Spinal cord (tissue), 9 donors: ENCODE measurements at regions not wholly inside any gene's neighbourhood (a gene's known extent, or its start where the extent isn't known, plus 50 kb on each side); places are given as distances from the start of the nearest gene placed in this dataset.
A peak's percentile ranks its signal among the peaks of the same experiment; 100 is the strongest.
"Not testable (repeated sequence)": the region's sequence is repeated elsewhere in the genome, so short reads cannot be mapped to it uniquely, and the experiment has no call there.

Experiments
- DNase-seq, 6 donors: peaks; one replicate each; pipeline versions ENCODE4 v3.0.0 to v3.0.0-alpha.2; 2013 to 2015; ENCODE audit warnings: low spot score in 6 of 6, low read depth in 4 of 6
- H3K27ac ChIP-seq: one replicate; pipeline ENCODE4 v1.5.1; 2013; ENCODE audit warnings: low read depth, low read length, control low read depth
- H3K27me3 ChIP-seq: one replicate; pipeline ENCODE4 v1.6.1; 2013; ENCODE audit warnings: low read length; ENCODE audit not compliant: control insufficient read depth, insufficient read depth
- H3K36me3 ChIP-seq: one replicate; pipeline ENCODE4 v1.6.1; 2013; ENCODE audit warnings: low read length; ENCODE audit not compliant: control insufficient read depth, insufficient read depth
- H3K4me1 ChIP-seq: one replicate; pipeline ENCODE4 v1.6.1; 2013; ENCODE audit warnings: low read length; ENCODE audit not compliant: control insufficient read depth, insufficient read depth
- H3K4me3 ChIP-seq: one replicate; pipeline ENCODE4 v1.5.1; 2013; ENCODE audit warnings: low read depth, low read length, control low read depth
- H3K9me3 ChIP-seq: one replicate; pipeline ENCODE4 v1.6.1; 2013; ENCODE audit warnings: low read length; ENCODE audit not compliant: control insufficient read depth, insufficient read depth
- WGBS: methylation state at CpG from one replicate; pipeline ENCODE4 v1.1.5; 2013; ENCODE audit warnings: missing lambda C conversion rate; ENCODE audit not compliant: insufficient coverage; 5-methylcytosine and 5-hydroxymethylcytosine counted together
- donor health status: healthy.

- 56% methylated on average over 1 of the region's 2 CpGs for WGBS
- H3K4me3 ChIP-seq, result no peak overlapping the region
- no peaks in the 10 kb centered on the region for H3K36me3 ChIP-seq
- no peaks in the 10 kb centered on the region for H3K9me3 ChIP-seq
- H3K27me3 ChIP-seq, result no peaks in the 10 kb centered on the region
- H3K27ac ChIP-seq, result no peak overlapping the region
- peak in 2 of 6 donors; percentile 39 to 62 for DNase-seq
- H3K4me1 ChIP-seq, result no peaks in the 10 kb centered on the region
These were observed 464.7 kb upstream of the TRAM1L1 start for GRCh38 chr4:117550085-117550484.

- WGBS, result no CpG with 5 or more reads among the region's 1 CpG
- H3K27me3 ChIP-seq, result no peaks in the 10 kb centered on the region
- no peak overlapping the region for H3K27ac ChIP-seq
- H3K9me3 ChIP-seq, result no peaks in the 10 kb centered on the region
- no peaks in the 10 kb centered on the region for H3K36me3 ChIP-seq
- no peaks in the 10 kb centered on the region for H3K4me1 ChIP-seq
- peak in 3 of 6 donors; percentile 11 to 60 (median 22) for DNase-seq
- H3K4me3 ChIP-seq, result no peak overlapping the region
These were observed 474.0 kb upstream of the NDST3 start for GRCh38 chr4:117560329-117560728.

- Histone ChIP-seq H3K9me3 (no peaks in the 10 kb centered on the region), H3K4me3 (no peak overlapping the region), H3K4me1 (no peaks in the 10 kb centered on the region), H3K27me3 (no peaks in the 10 kb centered on the region), H3K36me3 (no peaks in the 10 kb centered on the region), H3K27ac (no peak overlapping the region)
- no peak for DNase-seq
- no CpG with 5 or more reads among the region's 2 CpGs for WGBS
These were observed 460.2 kb upstream of the NDST3 start for GRCh38 chr4:117574085-117574484.

GRCh38 chr4:117575850-117576249 is 458.4 kb upstream of the NDST3 start:
- Histone ChIP-seq H3K36me3 (no peaks in the 10 kb centered on the region), H3K4me3 (no peak overlapping the region), H3K27me3 (no peaks in the 10 kb centered on the region), H3K9me3 (no peaks in the 10 kb centered on the region), H3K4me1 (no peaks in the 10 kb centered on the region), H3K27ac (no peak overlapping the region)
- WGBS, result 85% methylated on average over 4 of the region's 24 CpGs
- DNase-seq, result no peak

- Histone ChIP-seq H3K9me3 (no peaks in the 10 kb centered on the region), H3K27me3 (no peaks in the 10 kb centered on the region), H3K36me3 (no peaks in the 10 kb centered on the region), H3K27ac (no peak overlapping the region), H3K4me3 (no peak overlapping the region), H3K4me1 (no peaks in the 10 kb centered on the region)
- no peak for DNase-seq
- WGBS, result no CpG with 5 or more reads among the region's 2 CpGs
These were observed 456.5 kb upstream of the NDST3 start for GRCh38 chr4:117577686-117578311.

GRCh38 chr4:117588771-117589170 is 445.5 kb upstream of the NDST3 start:
- WGBS, result no CpG with 5 or more reads among the region's 4 CpGs
- Histone ChIP-seq H3K27ac (no peak overlapping the region), H3K4me3 (no peak overlapping the region), H3K9me3 (no peaks in the 10 kb centered on the region), H3K4me1 (no peaks in the 10 kb centered on the region), H3K27me3 (no peaks in the 10 kb centered on the region), H3K36me3 (no peaks in the 10 kb centered on the region)
- no peak for DNase-seq

- no peaks in the 10 kb centered on the region for H3K36me3 ChIP-seq
- no peaks in the 10 kb centered on the region for H3K9me3 ChIP-seq
- no peak overlapping the region for H3K27ac ChIP-seq
- peak in 1 of 6 donors; percentile 88 for DNase-seq
- H3K27me3 ChIP-seq, result no peaks in the 10 kb centered on the region
- H3K4me1 ChIP-seq, result no peaks in the 10 kb centered on the region
- H3K4me3 ChIP-seq, result no peak overlapping the region
- WGBS, result 92% methylated on average over 3 of the region's 7 CpGs
These were observed 437.3 kb upstream of the NDST3 start for GRCh38 chr4:117596917-117597480.

- no CpG with 5 or more reads among the region's 2 CpGs for WGBS
- H3K9me3 ChIP-seq, H3K27me3 ChIP-seq, H3K4me1 ChIP-seq, DNase-seq, H3K27ac ChIP-seq, H3K4me3 ChIP-seq, H3K36me3 ChIP-seq: not testable (repeated sequence)
These were observed 434.9 kb upstream of the NDST3 start for GRCh38 chr4:117599393-117599792.

- H3K4me1 ChIP-seq, H3K36me3 ChIP-seq, H3K4me3 ChIP-seq, H3K27me3 ChIP-seq, H3K9me3 ChIP-seq, H3K27ac ChIP-seq, DNase-seq: not testable (repeated sequence)
- WGBS, result 86% methylated on average over 4 of the region's 4 CpGs
These were observed 433.4 kb upstream of the NDST3 start for GRCh38 chr4:117600936-117601335.

- WGBS, result 82% methylated on average over 1 of the region's 1 CpG
- no peak overlapping the region for H3K27ac ChIP-seq
- no peak for DNase-seq
- no peaks in the 10 kb centered on the region for H3K4me1 ChIP-seq
- H3K27me3 ChIP-seq, result no peaks in the 10 kb centered on the region
- H3K9me3 ChIP-seq, result peaks cover 3% of the 10 kb centered on the region
- H3K4me3 ChIP-seq, result no peak overlapping the region
- no peaks in the 10 kb centered on the region for H3K36me3 ChIP-seq
These were observed 423.5 kb upstream of the NDST3 start for GRCh38 chr4:117610706-117611308.
